MCF 10A (cell line): ENCODE measurements at regions not wholly inside any gene's neighbourhood (a gene's known extent, or its start where the extent isn't known, plus 50 kb on each side); places are given as distances from the start of the nearest gene placed in this dataset.

ENCODE experiments used
- BruUV-seq: library from RNA; stranded (reverse); fragments of 400-500 nt; replicated peaks from 2 replicates; lab custom pipeline; 2021; lab: Mats Ljungman, UMichigan
- CTCF ChIA-PET: fragments of 300-600 bp; sonication (Branson Sonifier 250); formaldehyde crosslinking; extraction: SDS; loops from one replicate; lab custom pipeline; 2021; ENCODE audit warnings: antibody characterized with exemption, inconsistent platforms; lab: Yijun Ruan, JAX
- POLR2A ChIA-PET: fragments of 300-600, 350-650 bp; sonication (Branson Sonifier 250); formaldehyde crosslinking; extraction: SDS; loops from one replicate; lab custom pipeline; 2020; ENCODE audit warnings: antibody characterized with exemption, inconsistent platforms; lab: Yijun Ruan, JAX
- DNase-seq: peaks from one replicate; pipeline ENCODE4 v3.0.0-alpha.2; 2018; ENCODE audit not compliant: unreplicated experiment
- H3K27ac Mint-ChIP-seq: one replicate; pipeline ENCODE4 v1.8.0; 2022; ENCODE audit warnings: mild to moderate bottlenecking, low read depth, mixed read lengths; ENCODE audit not compliant: unreplicated experiment
- H3K27me3 Mint-ChIP-seq: one replicate; pipeline ENCODE4 v1.8.0; 2022; ENCODE audit warnings: mixed read lengths; ENCODE audit not compliant: insufficient read depth, unreplicated experiment
- H3K36me3 Mint-ChIP-seq: one replicate; pipeline ENCODE4 v1.8.0; 2022; ENCODE audit warnings: mild to moderate bottlenecking, moderate library complexity, mixed read lengths; ENCODE audit not compliant: insufficient read depth, unreplicated experiment
- H3K4me1 Mint-ChIP-seq: one replicate; pipeline ENCODE4 v1.8.0; 2022; ENCODE audit warnings: mixed read lengths; ENCODE audit not compliant: insufficient read depth, unreplicated experiment
- H3K4me3 Mint-ChIP-seq: one replicate; pipeline ENCODE4 v1.8.0; 2022; ENCODE audit warnings: mild to moderate bottlenecking, moderate library complexity, mixed read lengths; ENCODE audit not compliant: unreplicated experiment
- H3K9me3 Mint-ChIP-seq: one replicate; pipeline ENCODE4 v1.8.0; 2022; ENCODE audit warnings: mixed read lengths; ENCODE audit not compliant: unreplicated experiment
- intact Hi-C: fragments of 100-400 bp; cut with micrococcal nuclease; formaldehyde crosslinking; loops from 2 replicates; pipeline ENCODE4 v1.14.1; 2022
- TF ChIP-seq, protein P1 (sequence below): fragments of 200-600 bp; IDR thresholded peaks from one replicate; pipeline ENCODE4 v1.8.0; 2022; ENCODE audit warnings: antibody characterized with exemption, mild to moderate bottlenecking; ENCODE audit not compliant: unreplicated experiment

DNA sequence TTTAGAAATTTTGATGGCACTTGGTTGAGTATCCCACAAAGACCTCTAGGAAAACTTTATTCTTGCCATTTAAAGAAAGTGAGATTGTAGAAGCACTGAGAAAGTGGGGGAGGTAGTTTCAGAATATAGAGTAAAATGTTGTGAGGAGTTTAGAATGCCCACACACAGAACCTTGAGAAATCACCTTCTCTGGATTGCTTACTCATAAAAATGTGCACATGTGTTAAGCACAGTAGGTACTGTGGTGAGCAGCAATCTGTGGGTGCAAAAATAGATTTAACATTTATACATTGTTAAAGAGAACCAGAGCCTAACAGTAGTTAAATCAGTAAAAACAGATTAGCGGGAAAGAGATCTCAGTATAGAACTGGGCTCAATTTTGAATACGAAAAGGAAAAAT is 201.2 kb upstream of the NWD2 start:
- POLR2A ChIA-PET = no interaction called here

DNA sequence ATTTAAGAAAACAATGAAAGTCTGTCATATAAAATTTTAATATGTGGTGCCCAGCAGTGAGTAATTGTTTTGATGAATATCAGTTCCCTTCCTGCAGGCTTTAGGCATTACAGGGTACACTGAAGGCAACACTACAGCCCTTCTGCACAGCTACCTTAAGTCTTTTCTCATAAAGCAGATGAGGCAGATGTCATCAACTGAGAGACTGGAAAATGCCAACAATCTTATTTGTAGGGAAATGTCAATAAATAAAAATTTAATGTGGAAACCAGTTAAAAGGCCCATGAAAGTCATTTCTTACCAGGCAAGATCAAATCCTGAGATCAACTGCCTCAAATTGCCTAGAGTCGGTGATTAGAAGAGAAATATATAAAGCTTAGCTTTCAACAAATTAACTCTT is 193.4 kb upstream of the NWD2 start:
- Mint-ChIP-seq H3K4me3 (no peak overlapping the region), H3K9me3 (peaks cover 4% of the 10 kb centered on the region), H3K36me3 (no peaks in the 10 kb centered on the region), H3K27me3 (no peaks in the 10 kb centered on the region), H3K27ac (no peak overlapping the region), H3K4me1 (no peaks in the 10 kb centered on the region)
- intact Hi-C loops = no loop called here
- ChIA-PET CTCF (no interaction called here), POLR2A (interaction anchor here (0.6 kb wide), 1 partner anchor 12 kb away, joined by 3 read pairs; no protein-coding TSS in a partner anchor)
- TF ChIP-seq, protein P1, sequence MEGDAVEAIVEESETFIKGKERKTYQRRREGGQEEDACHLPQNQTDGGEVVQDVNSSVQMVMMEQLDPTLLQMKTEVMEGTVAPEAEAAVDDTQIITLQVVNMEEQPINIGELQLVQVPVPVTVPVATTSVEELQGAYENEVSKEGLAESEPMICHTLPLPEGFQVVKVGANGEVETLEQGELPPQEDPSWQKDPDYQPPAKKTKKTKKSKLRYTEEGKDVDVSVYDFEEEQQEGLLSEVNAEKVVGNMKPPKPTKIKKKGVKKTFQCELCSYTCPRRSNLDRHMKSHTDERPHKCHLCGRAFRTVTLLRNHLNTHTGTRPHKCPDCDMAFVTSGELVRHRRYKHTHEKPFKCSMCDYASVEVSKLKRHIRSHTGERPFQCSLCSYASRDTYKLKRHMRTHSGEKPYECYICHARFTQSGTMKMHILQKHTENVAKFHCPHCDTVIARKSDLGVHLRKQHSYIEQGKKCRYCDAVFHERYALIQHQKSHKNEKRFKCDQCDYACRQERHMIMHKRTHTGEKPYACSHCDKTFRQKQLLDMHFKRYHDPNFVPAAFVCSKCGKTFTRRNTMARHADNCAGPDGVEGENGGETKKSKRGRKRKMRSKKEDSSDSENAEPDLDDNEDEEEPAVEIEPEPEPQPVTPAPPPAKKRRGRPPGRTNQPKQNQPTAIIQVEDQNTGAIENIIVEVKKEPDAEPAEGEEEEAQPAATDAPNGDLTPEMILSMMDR = no peak
- no peak for DNase-seq
- BruUV-seq = no TSS peak

More for the DNA sequence above, 201.2 kb upstream of the NWD2 start:
- Mint-ChIP-seq H3K27me3 (no peaks in the 10 kb centered on the region), H3K4me1 (no peaks in the 10 kb centered on the region), H3K9me3 (peaks cover 4% of the 10 kb centered on the region), H3K36me3 (no peaks in the 10 kb centered on the region), H3K4me3 (no peak overlapping the region), H3K27ac (no peak overlapping the region)
- no TSS peak for BruUV-seq
- CTCF ChIA-PET = no interaction called here
- DNase-seq = no peak
- intact Hi-C loops = no loop called here
- TF ChIP-seq, protein P1 = no peak

DNA sequence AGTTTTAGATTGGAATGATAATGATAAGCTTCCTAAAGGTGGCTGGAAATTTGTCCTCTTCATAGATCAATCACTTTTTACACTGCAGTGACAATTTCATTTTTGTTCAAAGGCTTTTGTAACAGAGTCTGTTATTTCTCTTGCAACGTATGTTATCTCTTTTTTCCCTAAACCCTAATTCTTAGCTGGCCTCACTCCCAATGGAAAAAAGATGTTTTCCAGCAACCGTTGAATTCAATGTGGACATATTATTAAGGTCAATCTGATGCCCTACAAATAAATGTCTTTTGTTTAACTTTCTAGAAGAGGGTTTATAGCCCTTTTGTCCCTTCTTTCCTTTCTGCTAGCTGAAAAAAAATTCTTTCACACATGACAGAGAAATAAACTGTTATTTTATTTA is 192.7 kb upstream of the NWD2 start:
- Mint-ChIP-seq H3K4me1 (no peaks in the 10 kb centered on the region), H3K4me3 (no peak overlapping the region), H3K36me3 (no peaks in the 10 kb centered on the region), H3K27me3 (no peaks in the 10 kb centered on the region), H3K9me3 (peaks cover 4% of the 10 kb centered on the region), H3K27ac (no peak overlapping the region)
- DNase-seq = no peak
- BruUV-seq = no TSS peak
- intact Hi-C loops = no loop called here
- POLR2A ChIA-PET = interaction anchor here (1.2 kb wide), 1 partner anchor 10 kb away, joined by 3 read pairs; no protein-coding TSS in a partner anchor
- TF ChIP-seq, protein P1 = no peak
- CTCF ChIA-PET = interaction anchor here (0.8 kb wide), 1 partner anchor 329 kb away, joined by 5 read pairs; no protein-coding TSS in a partner anchor

DNA sequence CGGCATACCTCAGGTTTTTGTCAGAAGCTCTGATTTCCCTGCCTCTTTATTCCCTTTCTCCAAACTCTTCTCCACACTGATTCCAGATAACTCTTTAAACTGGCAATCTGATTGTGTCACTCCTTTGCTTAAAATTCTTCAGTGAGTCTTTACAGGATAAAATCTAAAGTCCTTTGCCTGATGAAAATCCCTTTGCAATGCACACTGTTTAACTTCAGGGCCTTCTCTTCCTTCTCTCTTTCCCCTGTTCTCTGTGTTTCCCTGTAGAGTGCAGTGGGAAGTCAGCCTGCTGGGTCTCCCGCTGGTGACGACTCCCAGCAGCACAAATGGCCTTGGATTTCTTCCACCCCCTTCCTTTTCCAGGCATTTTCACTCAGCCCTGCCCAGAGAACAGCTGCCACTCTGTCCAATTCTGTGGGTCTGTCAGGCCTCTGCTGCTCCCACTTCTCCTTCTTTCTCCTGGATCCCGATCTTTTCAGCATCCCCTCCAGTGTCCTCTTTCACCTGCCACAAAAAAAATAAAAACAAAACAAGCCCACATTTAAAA is 189.9 kb upstream of the NWD2 start:
- H3K27ac Mint-ChIP-seq = no peak overlapping the region
- no peaks in the 10 kb centered on the region for H3K9me3 Mint-ChIP-seq
- ChIA-PET POLR2A (no interaction called here), CTCF (no interaction called here)
- no peaks in the 10 kb centered on the region for H3K36me3 Mint-ChIP-seq
- TF ChIP-seq, protein P1 = no peak
- H3K4me3 Mint-ChIP-seq = no peak overlapping the region
- DNase-seq = no peak
- H3K27me3 Mint-ChIP-seq = no peaks in the 10 kb centered on the region
- H3K4me1 Mint-ChIP-seq = peaks cover 6% of the 10 kb centered on the region
- intact Hi-C loops = no loop called here
- no TSS peak for BruUV-seq
